ENCODE measurements at regions not wholly inside any gene's neighbourhood (a gene's known extent, or its start where the extent isn't known, plus 50 kb on each side); places are given as distances from the start of the nearest gene placed in this dataset.
A peak's percentile ranks its signal among the peaks of the same experiment; 100 is the strongest.
"Not testable (repeated sequence)": the region's sequence is repeated elsewhere in the genome, so short reads cannot be mapped to it uniquely, and the experiment has no call there.

- DNase-seq (no peak), ATAC-seq (ENCODE audit: low read depth) (no peak)
- no peaks in the 10 kb centered on the region for H3K9me3 ChIP-seq (ENCODE audit: control extremely low read depth in 1 of 3, control insufficient read depth in 2 of 3, insufficient read depth in 1 of 3, low read length in 2 of 3)
- H2AFZ ChIP-seq (ENCODE audit: insufficient read depth, low read depth, low read length, poor library complexity, severe bottlenecking), result no peak overlapping the region
- H3K79me2 ChIP-seq (ENCODE audit: control insufficient read depth, insufficient read depth, low read length), result no peaks in the 10 kb centered on the region
- intact Hi-C loops (cut with micrococcal nuclease), result no loop called here
- H4K20me1 ChIP-seq (ENCODE audit: control insufficient read depth, insufficient read depth, low read length, poor library complexity, severe bottlenecking), result no peaks in the 10 kb centered on the region
- no peak overlapping the region for H3K27ac Mint-ChIP-seq
- H3K27me3 ChIP-seq (replicated peaks in 1 of 4; ENCODE audit: control extremely low read depth in 1 of 4, control insufficient read depth in 3 of 4, insufficient read depth in 4 of 4, low read length in 3 of 4), result no peaks in the 10 kb centered on the region
- no peaks in the 10 kb centered on the region for H3K4me1 ChIP-seq (ENCODE audit: control insufficient read depth in 2 of 2, insufficient read depth in 2 of 2, low read length in 2 of 2)
- H3K36me3 ChIP-seq (replicated peaks in 1 of 2; ENCODE audit: control extremely low read depth in 1 of 2, control insufficient read depth in 1 of 2, extremely low read depth in 1 of 2, insufficient read depth in 2 of 2, low read length in 1 of 2), result no peaks in the 10 kb centered on the region
- H3K4me3 Mint-ChIP-seq, result no peak overlapping the region
- H3K4me1 Mint-ChIP-seq, result no peaks in the 10 kb centered on the region
- no peak overlapping the region for H3K4me2 ChIP-seq (replicated peaks; ENCODE audit: low read depth, low read length, poor library complexity, severe bottlenecking)
- no peak overlapping the region for H3K27ac ChIP-seq (ENCODE audit: low read length in 2 of 2)
- no peaks in the 10 kb centered on the region for H3K9me3 Mint-ChIP-seq (ENCODE audit: insufficient read depth)
- CTCF ChIA-PET, result no interaction called here
- TF ChIP-seq EZH2 (IDR thresholded peaks at IDR 0.05; ENCODE audit: borderline replicate concordance, insufficient read depth, low read depth, low read length, poor library complexity, severe bottlenecking) (no peak), CTCF (IDR thresholded peaks at IDR 0.05) (no peak)
- POLR2A ChIA-PET, result no interaction called here
- H3K4me3 ChIP-seq (ENCODE audit: control extremely low read depth in 1 of 5, extremely low read depth in 1 of 5, insufficient read depth in 1 of 5, low read depth in 2 of 5, low read length in 4 of 5), result no peak overlapping the region
- H3K27me3 Mint-ChIP-seq, result peaks cover 9% of the 10 kb centered on the region
- H3K9ac ChIP-seq (ENCODE audit: low read length), result no peak overlapping the region
Measured at GRCh38 chr2:58594762-58595161, 353.6 kb upstream of the FANCL start.

GRCh38 chr2:58594175-58594574 is 353.1 kb upstream of the FANCL start:
- ChIA-PET POLR2A (no interaction called here), CTCF (no interaction called here)
- Histone ChIP-seq H2AFZ (ENCODE audit: insufficient read depth, low read depth, low read length, poor library complexity, severe bottlenecking) (no peak overlapping the region), H3K4me1 (ENCODE audit: control insufficient read depth in 2 of 2, insufficient read depth in 2 of 2, low read length in 2 of 2) (no peaks in the 10 kb centered on the region), H3K27me3 (replicated peaks in 1 of 4; ENCODE audit: control extremely low read depth in 1 of 4, control insufficient read depth in 3 of 4, insufficient read depth in 4 of 4, low read length in 3 of 4) (no peaks in the 10 kb centered on the region), H3K79me2 (ENCODE audit: control insufficient read depth, insufficient read depth, low read length) (no peaks in the 10 kb centered on the region), H3K27ac (ENCODE audit: low read length in 2 of 2) (no peak overlapping the region), H3K4me3 (ENCODE audit: control extremely low read depth in 1 of 5, extremely low read depth in 1 of 5, insufficient read depth in 1 of 5, low read depth in 2 of 5, low read length in 4 of 5) (no peak overlapping the region), H3K36me3 (replicated peaks in 1 of 2; ENCODE audit: control extremely low read depth in 1 of 2, control insufficient read depth in 1 of 2, extremely low read depth in 1 of 2, insufficient read depth in 2 of 2, low read length in 1 of 2) (no peaks in the 10 kb centered on the region), H3K4me2 (replicated peaks; ENCODE audit: low read depth, low read length, poor library complexity, severe bottlenecking) (no peak overlapping the region), H4K20me1 (ENCODE audit: control insufficient read depth, insufficient read depth, low read length, poor library complexity, severe bottlenecking) (no peaks in the 10 kb centered on the region), H3K9ac (ENCODE audit: low read length) (no peak overlapping the region), H3K9me3 (ENCODE audit: control extremely low read depth in 1 of 3, control insufficient read depth in 2 of 3, insufficient read depth in 1 of 3, low read length in 2 of 3) (no peaks in the 10 kb centered on the region)
- H3K4me1 Mint-ChIP-seq, result no peaks in the 10 kb centered on the region
- WGBS (ENCODE audit: insufficient coverage), result 66% methylated on average over 3 of the region's 4 CpGs
- peaks cover 9% of the 10 kb centered on the region for H3K27me3 Mint-ChIP-seq
- DNase-seq (peak; percentile 6), ATAC-seq (ENCODE audit: low read depth) (no peak)
- TF ChIP-seq EZH2 (IDR thresholded peaks at IDR 0.05; ENCODE audit: borderline replicate concordance, insufficient read depth, low read depth, low read length, poor library complexity, severe bottlenecking), result no peak
- TF ChIP-seq CTCF (IDR thresholded peaks at IDR 0.05), result peak; percentile 13
- H3K9me3 Mint-ChIP-seq (ENCODE audit: insufficient read depth), result no peaks in the 10 kb centered on the region
- intact Hi-C loops (cut with micrococcal nuclease), result no loop called here
- H3K27ac Mint-ChIP-seq, result no peak overlapping the region
- no peak overlapping the region for H3K4me3 Mint-ChIP-seq

- H3K9me3 ChIP-seq (ENCODE audit: control extremely low read depth in 1 of 3, control insufficient read depth in 2 of 3, insufficient read depth in 1 of 3, low read length in 2 of 3); H3K4me2 ChIP-seq (replicated peaks; ENCODE audit: low read depth, low read length, poor library complexity, severe bottlenecking); H3K9ac ChIP-seq (ENCODE audit: low read length); ATAC-seq (ENCODE audit: low read depth); DNase-seq; H3K27me3 Mint-ChIP-seq; H2AFZ ChIP-seq (ENCODE audit: insufficient read depth, low read depth, low read length, poor library complexity, severe bottlenecking); intact Hi-C loops (cut with micrococcal nuclease); H4K20me1 ChIP-seq (ENCODE audit: control insufficient read depth, insufficient read depth, low read length, poor library complexity, severe bottlenecking); H3K9me3 Mint-ChIP-seq (ENCODE audit: insufficient read depth); H3K4me3 ChIP-seq (ENCODE audit: control extremely low read depth in 1 of 5, extremely low read depth in 1 of 5, insufficient read depth in 1 of 5, low read depth in 2 of 5, low read length in 4 of 5); H3K4me1 ChIP-seq (ENCODE audit: control insufficient read depth in 2 of 2, insufficient read depth in 2 of 2, low read length in 2 of 2); H3K4me1 Mint-ChIP-seq; H3K27ac Mint-ChIP-seq; H3K27ac ChIP-seq (ENCODE audit: low read length in 2 of 2); H3K79me2 ChIP-seq (ENCODE audit: control insufficient read depth, insufficient read depth, low read length); H3K36me3 ChIP-seq (replicated peaks in 1 of 2; ENCODE audit: control extremely low read depth in 1 of 2, control insufficient read depth in 1 of 2, extremely low read depth in 1 of 2, insufficient read depth in 2 of 2, low read length in 1 of 2); POLR2A ChIA-PET; H3K27me3 ChIP-seq (replicated peaks in 1 of 4; ENCODE audit: control extremely low read depth in 1 of 4, control insufficient read depth in 3 of 4, insufficient read depth in 4 of 4, low read length in 3 of 4); H3K4me3 Mint-ChIP-seq; CTCF ChIA-PET: not testable (repeated sequence)
- WGBS (ENCODE audit: insufficient coverage), result 100% methylated on average over 1 of the region's 5 CpGs
Measured at GRCh38 chr2:58586178-58586577, 345.1 kb upstream of the FANCL start.
